ENCODE measurements at regions not wholly inside any gene's neighbourhood (a gene's known extent, or its start where the extent isn't known, plus 50 kb on each side); places are given as distances from the start of the nearest gene placed in this dataset.

DNA sequence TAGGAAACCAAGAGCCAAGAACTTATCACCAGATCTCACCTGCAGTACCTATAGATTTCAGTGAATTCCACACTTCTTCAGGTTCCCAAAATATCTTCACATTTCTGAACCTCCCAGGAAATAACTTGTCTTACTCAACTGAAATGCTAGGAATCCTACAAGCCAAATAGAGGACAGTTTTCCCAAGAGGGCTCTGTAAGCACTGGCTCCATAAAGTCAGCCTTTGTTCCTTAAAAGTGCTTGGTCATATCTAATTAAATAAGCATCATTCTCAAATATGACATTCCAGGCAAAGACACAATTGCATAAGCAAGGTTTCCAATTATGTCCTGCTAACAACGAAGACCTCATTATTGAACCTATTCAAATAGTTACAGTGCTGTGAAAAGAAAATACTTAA is 154.6 kb upstream of the MGAT5 start:
- no peak for TF ChIP-seq POLR2A (IDR thresholded peaks at IDR 0.05)
- TF ChIP-seq, protein P1, sequence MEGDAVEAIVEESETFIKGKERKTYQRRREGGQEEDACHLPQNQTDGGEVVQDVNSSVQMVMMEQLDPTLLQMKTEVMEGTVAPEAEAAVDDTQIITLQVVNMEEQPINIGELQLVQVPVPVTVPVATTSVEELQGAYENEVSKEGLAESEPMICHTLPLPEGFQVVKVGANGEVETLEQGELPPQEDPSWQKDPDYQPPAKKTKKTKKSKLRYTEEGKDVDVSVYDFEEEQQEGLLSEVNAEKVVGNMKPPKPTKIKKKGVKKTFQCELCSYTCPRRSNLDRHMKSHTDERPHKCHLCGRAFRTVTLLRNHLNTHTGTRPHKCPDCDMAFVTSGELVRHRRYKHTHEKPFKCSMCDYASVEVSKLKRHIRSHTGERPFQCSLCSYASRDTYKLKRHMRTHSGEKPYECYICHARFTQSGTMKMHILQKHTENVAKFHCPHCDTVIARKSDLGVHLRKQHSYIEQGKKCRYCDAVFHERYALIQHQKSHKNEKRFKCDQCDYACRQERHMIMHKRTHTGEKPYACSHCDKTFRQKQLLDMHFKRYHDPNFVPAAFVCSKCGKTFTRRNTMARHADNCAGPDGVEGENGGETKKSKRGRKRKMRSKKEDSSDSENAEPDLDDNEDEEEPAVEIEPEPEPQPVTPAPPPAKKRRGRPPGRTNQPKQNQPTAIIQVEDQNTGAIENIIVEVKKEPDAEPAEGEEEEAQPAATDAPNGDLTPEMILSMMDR (IDR thresholded peaks at IDR 0.05), result no peak

Data from right lobe of liver (tissue), 4 donors.